Smooth muscle cell (in vitro differentiated cells): ENCODE measurements at regions not wholly inside any gene's neighbourhood (a gene's known extent, or its start where the extent isn't known, plus 50 kb on each side); places are given as distances from the start of the nearest gene placed in this dataset.

Experiments
- DNase-seq: peaks from one replicate; lab custom pipeline; 2025; ENCODE audit not compliant: unreplicated experiment; lab: John Stamatoyannopoulos, UW
- H2AFZ ChIP-seq: fragments of 200-600 bp; sonication (generic); 2 replicates; pipeline ENCODE4 v1.6.0; 2016; ENCODE audit warnings: antibody characterized with exemption, low read depth, mild to moderate bottlenecking
- H3F3A ChIP-seq: fragments of 200-600 bp; sonication (generic); 2 replicates; pipeline ENCODE4 v1.6.0; 2017; ENCODE audit warnings: antibody characterized with exemption, low read depth
- H3K27ac ChIP-seq: fragments of 200-600 bp; sonication (generic); 2 replicates; pipeline ENCODE4 v1.5.1; 2016; ENCODE audit warnings: low read depth, mild to moderate bottlenecking
- H3K27me3 ChIP-seq: fragments of 200-600 bp; sonication (generic); 2 replicates; pipeline ENCODE4 v1.6.1; 2016; ENCODE audit warnings: low read depth, mild to moderate bottlenecking
- H3K36me3 ChIP-seq: fragments of 200-600 bp; sonication (generic); 2 replicates; pipeline ENCODE4 v1.5.1; 2016; ENCODE audit warnings: low read depth
- H3K4me1 ChIP-seq: fragments of 200-600 bp; sonication (generic); 2 replicates; pipeline ENCODE4 v1.5.1; 2016; ENCODE audit warnings: low read depth
- H3K4me2 ChIP-seq: fragments of 200-600 bp; sonication (generic); 2 replicates; pipeline ENCODE4 v1.6.0; 2016; ENCODE audit warnings: mild to moderate bottlenecking
- H3K4me3 ChIP-seq: fragments of 200-600 bp; sonication (generic); 2 replicates; pipeline ENCODE4 v1.5.1; 2016; ENCODE audit warnings: mild to moderate bottlenecking
- H3K79me2 ChIP-seq: fragments of 200-600 bp; sonication (generic); 2 replicates; pipeline ENCODE4 v1.6.0; 2016; ENCODE audit warnings: low read depth, mild to moderate bottlenecking
- H3K9ac ChIP-seq: fragments of 200-600 bp; sonication (generic); 2 replicates; pipeline ENCODE4 v1.6.0; 2016; ENCODE audit warnings: low read depth
- H3K9me3 ChIP-seq: fragments of 200-600 bp; sonication (generic); replicated peaks from 2 replicates; pipeline ENCODE4 v1.5.1; 2016; ENCODE audit warnings: low read depth
- H4K20me1 ChIP-seq: fragments of 200-600 bp; sonication (generic); 2 replicates; pipeline ENCODE4 v1.6.0; 2016; ENCODE audit warnings: low read depth
- CTCF ChIP-seq: fragments of 200-600 bp; sonication (generic); IDR thresholded peaks from 2 replicates; pipeline ENCODE4 v1.5.1; 2017; ENCODE audit warnings: borderline replicate concordance, mild to moderate bottlenecking, antibody characterized with exemption; ENCODE audit not compliant: insufficient read depth, poor library complexity, severe bottlenecking
- WGBS: methylation state at CpG from one replicate; pipeline ENCODE4 v1.1.7; 2016; ENCODE audit warnings: low lambda C conversion rate; 5-methylcytosine and 5-hydroxymethylcytosine counted together

GRCh38 chr4:137468836-137469235 is 63.5 kb downstream of the PCDH18 start:
- no peak overlapping the region for H2AFZ ChIP-seq
- H3K4me2 ChIP-seq = no peak overlapping the region
- WGBS = 81% methylated on average over 3 of the region's 3 CpGs
- no peak overlapping the region for H3K27ac ChIP-seq
- no peak for TF ChIP-seq CTCF
- H3K4me1 ChIP-seq = no peaks in the 10 kb centered on the region
- H3F3A ChIP-seq = no peaks in the 10 kb centered on the region
- H3K79me2 ChIP-seq = no peaks in the 10 kb centered on the region
- no peak overlapping the region for H3K4me3 ChIP-seq
- peaks cover 5% of the 10 kb centered on the region for H3K9me3 ChIP-seq
- no peaks in the 10 kb centered on the region for H3K27me3 ChIP-seq
- H3K36me3 ChIP-seq = no peaks in the 10 kb centered on the region
- H4K20me1 ChIP-seq = no peaks in the 10 kb centered on the region
- no peak for DNase-seq
- no peak overlapping the region for H3K9ac ChIP-seq

DNA sequence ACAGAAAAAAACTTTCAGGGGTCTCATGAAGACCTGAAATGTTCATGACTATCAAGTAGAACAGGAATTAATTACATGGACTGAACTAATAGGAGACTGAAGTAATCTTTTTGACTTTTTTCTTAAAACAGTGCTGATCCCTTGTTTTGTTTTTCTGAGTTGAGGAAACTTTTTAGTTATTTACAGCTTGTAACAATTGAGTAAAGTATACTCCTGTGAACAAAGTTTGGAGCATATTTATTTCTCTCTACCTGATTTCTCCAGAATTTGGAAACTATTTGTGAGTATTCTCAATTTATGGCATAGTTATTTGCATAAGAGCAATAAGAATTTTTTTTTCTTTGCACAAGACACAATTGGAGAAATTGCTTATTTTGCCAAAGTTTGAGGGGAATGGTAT is 64.8 kb downstream of the PCDH18 start:
- Histone ChIP-seq H3K9ac (no peak overlapping the region), H3K27me3 (no peaks in the 10 kb centered on the region), H3F3A (no peaks in the 10 kb centered on the region), H3K27ac (no peak overlapping the region), H3K79me2 (no peaks in the 10 kb centered on the region), H3K4me3 (no peak overlapping the region), H4K20me1 (no peaks in the 10 kb centered on the region), H3K4me1 (no peaks in the 10 kb centered on the region), H3K36me3 (no peaks in the 10 kb centered on the region), H3K9me3 (peaks cover 5% of the 10 kb centered on the region), H2AFZ (no peak overlapping the region), H3K4me2 (no peak overlapping the region)
- DNase-seq = no peak
- no peak for TF ChIP-seq CTCF

GRCh38 chr4:137463377-137464003 is 68.8 kb downstream of the PCDH18 start:
- Histone ChIP-seq H3K4me3 (no peak overlapping the region), H3K9me3 (peaks cover 5% of the 10 kb centered on the region), H3K9ac (no peak overlapping the region), H3K27ac (no peak overlapping the region), H4K20me1 (no peaks in the 10 kb centered on the region), H3K4me2 (no peak overlapping the region), H3K79me2 (no peaks in the 10 kb centered on the region), H3K4me1 (no peaks in the 10 kb centered on the region), H3K36me3 (no peaks in the 10 kb centered on the region), H3F3A (no peaks in the 10 kb centered on the region), H3K27me3 (no peaks in the 10 kb centered on the region), H2AFZ (peak overlapping the region; percentile 7)
- no peak for DNase-seq
- WGBS = 78% methylated on average over 1 of the region's 1 CpG
- TF ChIP-seq CTCF = no peak

- no peaks in the 10 kb centered on the region for H3F3A ChIP-seq
- no peaks in the 10 kb centered on the region for H3K79me2 ChIP-seq
- H4K20me1 ChIP-seq = no peaks in the 10 kb centered on the region
- H3K36me3 ChIP-seq = no peaks in the 10 kb centered on the region
- WGBS = 90% methylated on average over 5 of the region's 5 CpGs
- H3K4me1 ChIP-seq = no peaks in the 10 kb centered on the region
- no peaks in the 10 kb centered on the region for H3K27me3 ChIP-seq
- no peak overlapping the region for H3K4me2 ChIP-seq
- H3K27ac ChIP-seq = no peak overlapping the region
- no peak overlapping the region for H3K9ac ChIP-seq
- H3K4me3 ChIP-seq = no peak overlapping the region
- H3K9me3 ChIP-seq = no peaks in the 10 kb centered on the region
- TF ChIP-seq CTCF = no peak
- peak overlapping the region; percentile 54 for H2AFZ ChIP-seq
- DNase-seq = no peak
Observed at GRCh38 chr4:137455647-137456321, 76.5 kb downstream of the PCDH18 start.
